CD4-positive, alpha-beta T cell treated with Interleukin-6 for 4 hours (primary cell): ENCODE measurements at regions not wholly inside any gene's neighbourhood (a gene's known extent, or its start where the extent isn't known, plus 50 kb on each side); places are given as distances from the start of the nearest gene placed in this dataset.
"Not testable (repeated sequence)": the region's sequence is repeated elsewhere in the genome, so short reads cannot be mapped to it uniquely, and the experiment has no call there.

ENCODE experiments used
- DNase-seq: peaks from one replicate; pipeline ENCODE4 v3.0.0-alpha.2; 2020; ENCODE audit warnings: mixed read lengths

DNA sequence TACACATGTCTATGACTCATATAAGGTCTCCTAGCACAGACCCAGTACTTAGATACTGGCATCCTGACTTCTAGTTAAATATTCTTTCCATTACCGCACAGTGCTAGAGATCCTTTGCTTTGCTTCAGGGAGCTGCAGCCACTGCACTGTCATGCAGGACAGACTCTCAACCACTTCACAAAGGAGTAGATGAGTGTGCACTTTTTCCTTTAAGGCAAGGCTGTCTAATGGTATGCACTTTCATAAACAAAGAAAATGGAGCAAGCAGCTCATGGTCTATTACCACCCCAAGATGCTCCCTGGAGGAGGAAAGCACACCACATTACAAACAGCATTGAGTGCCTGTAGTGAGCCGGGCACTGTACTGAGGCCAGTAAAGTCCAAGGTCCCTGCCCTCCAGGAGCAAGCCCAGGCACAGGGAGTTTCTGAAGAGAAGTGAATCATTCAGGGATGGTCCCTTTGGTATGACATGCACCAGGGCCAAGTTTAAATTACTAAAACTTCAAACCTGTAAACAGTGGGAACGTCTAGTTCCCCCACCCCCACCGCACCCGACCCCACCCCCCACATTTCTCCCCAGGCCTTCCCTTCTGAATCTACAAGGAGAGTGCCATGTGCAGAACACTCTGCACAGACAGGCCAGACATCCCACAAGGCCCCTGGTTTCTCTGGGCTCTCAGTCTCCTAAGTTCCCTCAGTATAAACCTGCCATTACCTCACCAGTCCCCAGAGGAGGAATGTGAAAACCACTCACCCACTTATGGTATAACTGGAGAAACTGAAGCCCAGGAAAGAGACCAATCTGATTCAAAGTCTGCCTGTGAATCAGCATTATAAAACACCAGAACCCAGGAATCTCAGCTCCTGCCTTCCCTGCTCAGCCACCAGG lies 107.8 kb upstream of the BCL6 start:
- no peak for DNase-seq

GRCh38 chr3:187855131-187855530 lies 109.9 kb upstream of the BCL6 start:
- no peak for DNase-seq

DNA sequence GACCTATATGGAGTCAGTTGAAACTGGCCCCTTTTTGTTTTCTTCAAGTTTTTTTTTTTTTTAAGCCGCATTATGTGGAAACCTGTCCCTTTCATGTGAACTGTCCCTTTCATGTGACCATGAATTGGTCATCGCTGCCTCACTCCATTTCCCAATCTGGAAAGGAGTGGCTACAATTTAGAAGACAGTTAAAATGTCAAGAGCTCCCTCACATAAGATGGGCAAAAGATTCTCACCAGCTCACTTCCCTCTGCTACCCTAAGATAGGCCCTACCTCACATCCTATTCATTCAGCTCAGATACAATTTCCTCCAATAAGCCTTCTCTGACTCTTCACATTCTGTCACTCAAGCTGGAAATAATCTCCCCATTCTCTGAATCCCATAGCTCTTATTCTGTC lies 111.3 kb upstream of the BCL6 start:
- DNase-seq, result no peak

DNA sequence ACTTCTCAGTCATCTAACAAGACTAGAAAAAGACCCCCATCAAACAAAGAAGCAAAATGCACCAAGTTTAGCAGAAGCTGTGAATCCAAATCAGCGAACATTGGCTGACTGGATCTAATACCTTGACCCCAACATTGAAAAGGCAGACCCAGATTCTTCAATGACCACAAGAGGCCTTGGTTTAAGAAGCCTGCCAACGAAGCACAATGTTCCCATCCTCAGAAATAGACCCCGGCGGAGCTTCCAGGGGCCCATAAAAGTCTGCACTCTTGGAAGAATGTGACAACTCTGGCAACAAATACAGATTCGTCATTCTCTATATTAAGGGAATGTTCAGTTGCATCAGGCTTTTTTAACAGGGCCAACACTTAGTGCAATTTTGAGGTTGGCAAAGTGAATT lies 112.8 kb upstream of the BCL6 start:
- DNase-seq, result no peak

- no peak for DNase-seq
These were observed 113.4 kb upstream of the BCL6 start for GRCh38 chr3:187858711-187859110.

DNA sequence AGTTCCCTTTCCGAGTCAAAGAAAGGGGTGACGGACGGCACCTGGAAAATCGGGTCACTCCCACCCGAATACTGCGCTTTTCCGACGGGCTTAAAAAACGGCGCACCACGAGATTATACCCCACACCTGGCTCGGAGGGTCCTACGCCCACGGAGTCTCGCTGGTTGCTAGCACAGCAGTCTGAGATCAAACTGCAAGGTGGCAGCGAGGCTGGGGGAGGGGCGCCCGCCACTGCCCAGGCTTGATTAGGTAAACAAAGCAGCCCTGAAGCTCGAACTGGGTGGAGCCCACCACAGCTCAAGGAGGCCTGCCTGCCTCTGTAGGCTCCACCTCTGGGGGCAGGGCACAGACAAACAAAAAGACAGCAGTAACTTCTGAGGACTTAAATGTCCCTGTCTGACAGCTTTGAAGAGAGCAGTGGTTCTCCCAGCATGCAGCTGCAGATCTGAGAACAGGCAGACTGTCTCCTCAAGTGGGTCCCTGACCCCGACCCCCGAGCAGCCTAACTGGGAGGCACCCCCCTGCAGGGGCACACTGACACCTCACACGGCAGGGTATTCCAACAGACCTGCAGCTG lies 117.5 kb upstream of the BCL6 start:
- DNase-seq, result not testable (repeated sequence)

DNA sequence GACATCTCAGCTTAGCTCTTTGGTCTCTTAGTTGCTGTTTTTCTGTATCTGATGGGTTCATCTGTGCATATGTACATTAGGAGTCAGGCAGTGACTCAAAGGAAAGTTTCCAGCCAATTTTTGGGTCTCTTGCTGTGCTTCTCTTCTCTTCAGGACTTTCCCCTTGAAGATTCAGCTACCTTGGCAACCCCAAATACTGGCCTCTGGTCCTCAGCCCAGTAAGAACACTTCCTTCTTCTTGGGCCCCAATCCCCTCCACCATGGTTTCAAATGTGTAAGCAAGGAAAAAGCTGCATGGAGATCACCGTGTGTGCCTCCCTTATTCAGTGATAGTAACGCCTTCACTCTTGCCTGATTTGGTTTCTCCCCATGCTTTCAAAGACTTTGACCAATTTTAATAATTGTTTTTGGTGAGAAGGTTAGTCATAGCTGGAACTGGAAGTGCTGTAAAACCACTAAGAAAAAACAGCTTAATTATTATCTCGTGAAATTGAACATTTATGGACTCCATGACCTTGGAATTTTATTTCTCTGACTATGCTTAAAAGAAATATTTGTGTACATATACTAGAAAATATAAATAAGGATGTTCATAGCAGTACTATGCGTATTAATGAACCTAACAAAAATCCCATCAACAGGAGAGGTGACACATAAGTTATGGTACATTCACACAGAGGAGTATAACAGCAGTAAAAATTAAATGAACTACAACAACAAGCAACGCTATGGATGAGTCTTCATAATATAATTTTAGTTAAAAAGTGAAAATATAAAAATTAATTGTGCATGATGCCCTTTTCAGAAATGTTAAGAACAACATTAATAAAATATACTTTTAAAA lies 125.3 kb upstream of the BCL6 start:
- DNase-seq, result no peak

GRCh38 chr3:187871204-187871591 lies 125.9 kb upstream of the BCL6 start:
- no peak for DNase-seq

GRCh38 chr3:187871848-187872247 lies 126.6 kb upstream of the BCL6 start:
- no peak for DNase-seq

DNA sequence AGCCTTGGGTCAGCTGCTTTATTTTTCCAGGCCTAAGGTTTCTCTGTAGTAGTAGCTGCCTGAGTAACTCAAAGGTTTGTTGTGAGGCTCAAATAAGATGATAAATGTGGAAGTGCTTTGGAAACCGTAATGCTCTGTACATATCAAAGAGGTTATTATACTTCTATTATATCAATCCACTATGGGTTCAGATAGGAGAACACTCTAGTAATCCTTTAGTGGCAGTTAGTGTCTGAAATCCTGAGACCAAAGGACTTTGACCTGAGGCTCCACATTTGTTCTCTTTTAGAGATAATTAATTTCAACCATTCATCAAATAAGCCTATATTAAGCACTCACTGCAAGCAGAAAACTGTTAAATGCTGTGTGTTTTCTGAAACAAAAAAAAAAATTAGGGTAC lies 128.6 kb upstream of the BCL6 start:
- DNase-seq, result no peak

DNA sequence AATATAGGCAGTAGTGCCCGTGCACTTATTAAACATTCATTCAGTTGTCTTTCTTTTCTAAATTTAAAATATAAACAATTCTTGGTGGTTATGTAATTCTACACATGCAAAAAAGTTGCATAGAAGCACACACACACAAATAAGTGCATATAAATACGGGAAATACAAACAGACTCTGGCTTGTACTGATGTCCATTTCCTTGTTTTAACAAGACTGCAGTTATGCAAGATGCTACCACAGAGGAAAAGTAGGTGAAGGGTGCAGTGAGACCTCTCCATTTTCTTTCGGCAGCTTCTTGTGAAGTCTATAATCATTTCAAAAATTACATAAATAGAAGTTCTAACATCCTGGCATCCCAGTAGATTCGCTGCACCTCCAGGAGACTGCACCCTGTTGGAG lies 130.6 kb upstream of the BCL6 start:
- no peak for DNase-seq

GRCh38 chr3:187878772-187879518 lies 133.7 kb upstream of the BCL6 start:
- no peak for DNase-seq

- no peak for DNase-seq
These were observed 135.2 kb upstream of the BCL6 start for GRCh38 chr3:187880441-187880840.

DNA sequence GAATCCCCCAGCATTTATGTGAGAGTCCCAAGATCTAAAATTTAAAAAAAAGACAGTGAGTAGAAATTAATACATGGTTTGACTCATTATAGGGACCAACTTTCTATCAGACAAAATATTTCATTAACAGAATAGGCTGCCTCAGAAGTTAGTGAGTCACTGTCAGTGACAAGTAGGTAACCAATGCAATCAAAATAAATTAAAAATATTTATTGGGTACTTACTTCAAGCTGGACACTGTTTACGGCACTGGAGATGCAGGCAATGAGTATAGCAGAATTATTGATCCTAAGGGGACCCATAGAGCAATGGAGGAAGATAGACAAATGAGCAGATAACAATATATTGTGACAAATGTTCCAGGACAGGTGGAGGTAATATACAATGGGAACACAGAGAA lies 135.6 kb upstream of the BCL6 start:
- no peak for DNase-seq

- no peak for DNase-seq
These were observed 143.4 kb upstream of the BCL6 start for GRCh38 chr3:187888701-187889100.

- DNase-seq, result no peak
These were observed 143.8 kb upstream of the BCL6 start for GRCh38 chr3:187889106-187889505.

- no peak for DNase-seq
These were observed 144.5 kb upstream of the BCL6 start for GRCh38 chr3:187889601-187890404.

- DNase-seq, result not testable (repeated sequence)
These were observed 145.1 kb upstream of the BCL6 start for GRCh38 chr3:187890405-187890752.

DNA sequence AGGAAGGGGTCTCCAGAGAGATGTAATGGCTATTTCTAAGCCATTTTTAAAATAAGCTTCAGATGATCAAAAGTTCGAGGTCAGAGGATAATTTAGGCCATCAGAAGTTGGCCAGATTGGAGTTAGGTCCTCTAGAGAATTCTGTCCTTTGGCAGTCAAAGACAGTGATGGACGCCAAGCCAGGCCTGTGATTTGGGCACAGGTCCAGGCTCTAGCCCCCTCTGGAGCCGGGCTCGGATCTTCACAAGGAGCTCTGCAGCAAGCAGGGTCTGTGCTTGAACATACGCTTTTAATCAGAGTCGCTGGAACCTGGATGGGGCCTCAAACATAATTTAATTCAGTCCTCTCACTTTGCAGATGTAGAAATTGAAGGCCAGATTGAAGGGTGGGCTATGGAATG lies 151.4 kb upstream of the BCL6 start:
- no peak for DNase-seq

DNA sequence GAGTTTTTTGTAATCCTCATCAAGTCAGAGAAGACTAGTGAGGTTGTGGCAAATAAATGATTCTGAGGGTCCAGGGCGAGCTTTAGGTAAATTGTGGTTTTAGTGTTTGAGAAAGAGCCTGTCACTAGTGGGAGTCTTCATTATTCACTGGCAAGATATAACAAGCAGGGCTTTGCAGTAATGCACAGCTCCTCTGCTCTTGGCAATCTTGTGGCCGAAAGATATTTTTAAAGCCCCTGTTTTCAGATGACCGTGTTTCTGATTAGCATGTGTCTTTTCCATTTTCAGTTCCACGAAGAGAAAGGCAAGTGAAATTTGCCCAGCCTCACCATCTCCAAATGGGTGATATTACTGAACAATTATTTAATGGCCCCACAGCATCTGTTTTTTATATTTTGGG lies 154.0 kb upstream of the BCL6 start:
- no peak for DNase-seq

- DNase-seq, result no peak
These were observed 155.9 kb upstream of the BCL6 start for GRCh38 chr3:187900993-187901755.
